ENCODE measurements at regions not wholly inside any gene's neighbourhood (a gene's known extent, or its start where the extent isn't known, plus 50 kb on each side); places are given as distances from the start of the nearest gene placed in this dataset.

GRCh38 chr11:127925475-127925874 is 661.9 kb downstream of the ETS1 start:
- no peak overlapping the region for H3K4me3 ChIP-seq (ENCODE audit: low read length)
- DNase-seq (ENCODE audit: low read depth) = peak; percentile 24
- TF ChIP-seq, protein P1, sequence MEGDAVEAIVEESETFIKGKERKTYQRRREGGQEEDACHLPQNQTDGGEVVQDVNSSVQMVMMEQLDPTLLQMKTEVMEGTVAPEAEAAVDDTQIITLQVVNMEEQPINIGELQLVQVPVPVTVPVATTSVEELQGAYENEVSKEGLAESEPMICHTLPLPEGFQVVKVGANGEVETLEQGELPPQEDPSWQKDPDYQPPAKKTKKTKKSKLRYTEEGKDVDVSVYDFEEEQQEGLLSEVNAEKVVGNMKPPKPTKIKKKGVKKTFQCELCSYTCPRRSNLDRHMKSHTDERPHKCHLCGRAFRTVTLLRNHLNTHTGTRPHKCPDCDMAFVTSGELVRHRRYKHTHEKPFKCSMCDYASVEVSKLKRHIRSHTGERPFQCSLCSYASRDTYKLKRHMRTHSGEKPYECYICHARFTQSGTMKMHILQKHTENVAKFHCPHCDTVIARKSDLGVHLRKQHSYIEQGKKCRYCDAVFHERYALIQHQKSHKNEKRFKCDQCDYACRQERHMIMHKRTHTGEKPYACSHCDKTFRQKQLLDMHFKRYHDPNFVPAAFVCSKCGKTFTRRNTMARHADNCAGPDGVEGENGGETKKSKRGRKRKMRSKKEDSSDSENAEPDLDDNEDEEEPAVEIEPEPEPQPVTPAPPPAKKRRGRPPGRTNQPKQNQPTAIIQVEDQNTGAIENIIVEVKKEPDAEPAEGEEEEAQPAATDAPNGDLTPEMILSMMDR (conservative IDR thresholded peaks at IDR 0.05; ENCODE audit: low read length) = no peak

- no peak overlapping the region for H3K4me3 ChIP-seq (ENCODE audit: low read length)
- peak; percentile 80 for DNase-seq (ENCODE audit: low read depth)
- TF ChIP-seq, protein P1 (conservative IDR thresholded peaks at IDR 0.05; ENCODE audit: low read length) = no peak
These were observed 668.0 kb downstream of the ETS1 start for GRCh38 chr11:127919206-127920000.

DNA sequence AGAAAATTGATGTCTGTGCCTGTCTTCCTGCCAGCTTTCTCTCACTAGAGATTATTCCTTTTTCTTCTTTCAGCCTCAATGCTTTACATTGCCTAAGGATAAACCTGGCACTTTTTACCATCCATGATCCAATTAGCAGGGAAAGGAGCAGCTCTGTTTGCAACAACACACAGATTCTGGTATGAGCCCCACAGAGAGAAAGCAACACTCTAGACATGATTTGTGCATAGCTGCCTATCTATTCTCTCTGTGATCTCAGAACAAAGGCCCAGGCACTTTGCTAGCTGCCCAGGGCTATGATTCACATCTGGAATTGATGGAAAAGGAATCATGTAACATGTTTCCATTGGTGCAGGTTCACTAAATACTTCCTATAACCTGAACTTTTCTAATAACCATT is 685.0 kb downstream of the ETS1 start:
- TF ChIP-seq, protein P1 (conservative IDR thresholded peaks at IDR 0.05; ENCODE audit: low read length) = no peak
- H3K4me3 ChIP-seq (ENCODE audit: low read length) = no peak overlapping the region
- DNase-seq (ENCODE audit: low read depth) = no peak

- H3K4me3 ChIP-seq (ENCODE audit: low read length) = no peak overlapping the region
- TF ChIP-seq, protein P1 (conservative IDR thresholded peaks at IDR 0.05; ENCODE audit: low read length) = no peak
- DNase-seq (ENCODE audit: low read depth) = no peak
These were observed 688.7 kb downstream of the ETS1 start for GRCh38 chr11:127898422-127899365.

DNA sequence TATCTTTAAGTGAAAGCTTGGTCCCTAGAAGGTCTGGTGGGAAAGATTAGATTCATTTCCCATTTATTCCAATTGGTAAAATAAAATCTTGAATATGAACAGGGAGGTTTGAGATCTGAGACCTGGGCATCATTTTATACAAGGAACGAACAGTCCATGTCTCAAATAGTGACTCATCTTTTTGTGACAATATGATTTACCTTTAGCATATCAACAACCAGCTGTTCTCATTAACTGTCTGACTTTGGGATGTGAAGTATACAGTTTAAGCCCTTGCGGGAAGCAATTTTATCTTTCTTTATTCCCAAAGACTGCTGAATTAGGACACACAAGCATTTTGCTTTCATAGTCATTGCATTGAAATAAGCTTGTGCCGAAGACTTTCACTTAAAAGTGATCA is 691.6 kb downstream of the ETS1 start:
- TF ChIP-seq, protein P1 (conservative IDR thresholded peaks at IDR 0.05; ENCODE audit: low read length) = no peak
- no peak for DNase-seq (ENCODE audit: low read depth)
- H3K4me3 ChIP-seq (ENCODE audit: low read length) = no peak overlapping the region

DNA sequence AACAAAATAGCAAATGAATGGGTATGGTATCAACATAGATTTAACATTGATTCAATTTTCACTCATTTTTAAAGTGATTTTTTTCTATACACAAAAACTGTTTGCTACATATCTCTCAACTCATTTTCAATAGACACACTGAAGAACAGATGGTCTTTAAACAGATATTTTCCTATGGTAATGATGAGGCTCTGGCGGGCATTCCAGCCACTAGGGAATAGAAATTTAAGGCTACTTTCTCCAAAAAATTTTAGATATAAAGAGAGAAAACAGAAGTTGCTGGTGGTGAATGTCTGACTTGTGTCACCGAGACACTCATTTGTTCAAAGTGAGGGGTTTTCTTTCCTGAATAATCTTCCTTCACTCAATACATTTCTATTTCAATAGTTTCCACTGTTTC is 693.0 kb downstream of the ETS1 start:
- no peak for DNase-seq (ENCODE audit: low read depth)
- TF ChIP-seq, protein P1 (conservative IDR thresholded peaks at IDR 0.05; ENCODE audit: low read length) = no peak
- no peak overlapping the region for H3K4me3 ChIP-seq (ENCODE audit: low read length)
